HL-60 (cell line): ENCODE measurements at regions not wholly inside any gene's neighbourhood (a gene's known extent, or its start where the extent isn't known, plus 50 kb on each side); places are given as distances from the start of the nearest gene placed in this dataset.

Source experiments
- DNase-seq, 2 experiments: peaks; one replicate each; pipeline ENCODE4 v3.0.0-alpha.2; 2010 to 2020; ENCODE audit warnings: low read depth in 1 of 2, low spot score in 1 of 2
- H3K27ac ChIP-seq: fragments of 250-450 bp; sonication (Bioruptor Pico); replicated peaks from 2 replicates; pipeline ENCODE4 v1.5.1; 2020; ENCODE audit warnings: mild to moderate bottlenecking, moderate library complexity
- H3K27me3 ChIP-seq: fragments of 250-450 bp; sonication (Bioruptor Pico); 2 replicates; pipeline ENCODE4 v1.5.1; 2021; ENCODE audit warnings: mild to moderate bottlenecking, moderate library complexity; ENCODE audit not compliant: insufficient read depth, poor library complexity, severe bottlenecking
- H3K4me3 ChIP-seq: replicated peaks from 2 replicates; pipeline ENCODE4 v1.5.1; 2011; ENCODE audit warnings: mild to moderate bottlenecking, control low read depth, low read length; ENCODE audit not compliant: insufficient read depth
- GABPA ChIP-seq: IDR thresholded peaks from 2 replicates; pipeline ENCODE4 v1.6.1; 2012; ENCODE audit warnings: low read depth
- POLR2AphosphoS5 ChIP-seq: IDR thresholded peaks from 2 replicates; pipeline ENCODE4 v1.6.1; 2012; ENCODE audit warnings: low read depth
- SPI1 ChIP-seq: IDR thresholded peaks from 2 replicates; pipeline ENCODE4 v1.6.1; 2012; ENCODE audit warnings: low read depth, mild to moderate bottlenecking, borderline replicate concordance
- TF ChIP-seq, protein P1 (sequence below): IDR thresholded peaks from one replicate; pipeline ENCODE4 v1.5.1; 2011; ENCODE audit warnings: low read length, control low read depth, inconsistent platforms; ENCODE audit not compliant: insufficient read depth
- TF ChIP-seq, protein P2 (sequence below): IDR thresholded peaks from 2 replicates; pipeline ENCODE4 v1.6.1; 2012; ENCODE audit warnings: low read depth; ENCODE audit not compliant: insufficient replicate concordance

DNA sequence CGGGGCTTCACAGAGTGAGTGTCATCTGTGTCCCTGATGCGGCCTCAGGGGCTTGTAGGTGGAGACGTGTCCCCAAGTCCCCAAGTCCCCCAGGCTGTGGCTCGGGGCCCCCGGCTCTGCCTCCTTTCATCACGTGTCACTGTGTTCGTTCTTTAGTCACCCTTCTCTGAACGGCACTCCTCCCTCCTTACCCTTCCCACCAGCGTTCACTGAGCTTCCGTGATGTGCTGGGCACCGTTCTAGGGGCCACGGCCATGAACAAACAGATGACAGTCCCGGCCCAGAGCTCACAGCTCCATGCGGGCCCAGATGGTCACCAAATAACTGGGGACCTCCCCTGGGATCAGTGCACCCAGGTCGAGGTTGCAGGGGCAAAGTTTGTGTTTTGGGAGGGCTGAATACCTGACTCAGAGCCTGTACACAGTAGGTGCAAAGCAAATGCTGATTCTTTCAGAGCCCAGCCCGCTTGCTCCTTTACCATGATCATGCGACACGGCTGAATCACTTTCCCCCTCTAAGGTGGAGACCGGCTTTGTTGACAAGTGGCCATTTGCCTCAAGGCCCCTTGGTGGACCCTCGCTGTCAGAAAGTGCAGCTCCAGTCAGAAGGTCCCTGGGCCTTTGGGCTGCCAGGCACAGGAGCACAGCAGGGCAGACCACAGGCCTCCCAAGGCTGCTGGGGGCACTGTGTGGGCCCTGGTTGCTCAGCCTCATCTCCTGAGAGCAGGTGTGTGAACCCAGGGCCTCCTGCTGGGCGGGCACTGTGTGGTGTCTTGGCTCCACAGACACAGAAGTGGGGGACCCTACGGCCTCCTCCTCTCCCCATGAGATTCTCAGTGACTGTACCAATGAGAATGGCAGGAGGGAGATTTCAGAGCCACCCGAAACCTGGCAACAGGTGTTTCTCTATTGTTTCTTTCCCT lies 592.5 kb downstream of the PTPRU start:
- TF ChIP-seq GABPA, result no peak
- no peak for TF ChIP-seq POLR2AphosphoS5
- TF ChIP-seq, protein P1, sequence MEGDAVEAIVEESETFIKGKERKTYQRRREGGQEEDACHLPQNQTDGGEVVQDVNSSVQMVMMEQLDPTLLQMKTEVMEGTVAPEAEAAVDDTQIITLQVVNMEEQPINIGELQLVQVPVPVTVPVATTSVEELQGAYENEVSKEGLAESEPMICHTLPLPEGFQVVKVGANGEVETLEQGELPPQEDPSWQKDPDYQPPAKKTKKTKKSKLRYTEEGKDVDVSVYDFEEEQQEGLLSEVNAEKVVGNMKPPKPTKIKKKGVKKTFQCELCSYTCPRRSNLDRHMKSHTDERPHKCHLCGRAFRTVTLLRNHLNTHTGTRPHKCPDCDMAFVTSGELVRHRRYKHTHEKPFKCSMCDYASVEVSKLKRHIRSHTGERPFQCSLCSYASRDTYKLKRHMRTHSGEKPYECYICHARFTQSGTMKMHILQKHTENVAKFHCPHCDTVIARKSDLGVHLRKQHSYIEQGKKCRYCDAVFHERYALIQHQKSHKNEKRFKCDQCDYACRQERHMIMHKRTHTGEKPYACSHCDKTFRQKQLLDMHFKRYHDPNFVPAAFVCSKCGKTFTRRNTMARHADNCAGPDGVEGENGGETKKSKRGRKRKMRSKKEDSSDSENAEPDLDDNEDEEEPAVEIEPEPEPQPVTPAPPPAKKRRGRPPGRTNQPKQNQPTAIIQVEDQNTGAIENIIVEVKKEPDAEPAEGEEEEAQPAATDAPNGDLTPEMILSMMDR, result no peak
- TF ChIP-seq SPI1, result no peak
- TF ChIP-seq, protein P2, sequence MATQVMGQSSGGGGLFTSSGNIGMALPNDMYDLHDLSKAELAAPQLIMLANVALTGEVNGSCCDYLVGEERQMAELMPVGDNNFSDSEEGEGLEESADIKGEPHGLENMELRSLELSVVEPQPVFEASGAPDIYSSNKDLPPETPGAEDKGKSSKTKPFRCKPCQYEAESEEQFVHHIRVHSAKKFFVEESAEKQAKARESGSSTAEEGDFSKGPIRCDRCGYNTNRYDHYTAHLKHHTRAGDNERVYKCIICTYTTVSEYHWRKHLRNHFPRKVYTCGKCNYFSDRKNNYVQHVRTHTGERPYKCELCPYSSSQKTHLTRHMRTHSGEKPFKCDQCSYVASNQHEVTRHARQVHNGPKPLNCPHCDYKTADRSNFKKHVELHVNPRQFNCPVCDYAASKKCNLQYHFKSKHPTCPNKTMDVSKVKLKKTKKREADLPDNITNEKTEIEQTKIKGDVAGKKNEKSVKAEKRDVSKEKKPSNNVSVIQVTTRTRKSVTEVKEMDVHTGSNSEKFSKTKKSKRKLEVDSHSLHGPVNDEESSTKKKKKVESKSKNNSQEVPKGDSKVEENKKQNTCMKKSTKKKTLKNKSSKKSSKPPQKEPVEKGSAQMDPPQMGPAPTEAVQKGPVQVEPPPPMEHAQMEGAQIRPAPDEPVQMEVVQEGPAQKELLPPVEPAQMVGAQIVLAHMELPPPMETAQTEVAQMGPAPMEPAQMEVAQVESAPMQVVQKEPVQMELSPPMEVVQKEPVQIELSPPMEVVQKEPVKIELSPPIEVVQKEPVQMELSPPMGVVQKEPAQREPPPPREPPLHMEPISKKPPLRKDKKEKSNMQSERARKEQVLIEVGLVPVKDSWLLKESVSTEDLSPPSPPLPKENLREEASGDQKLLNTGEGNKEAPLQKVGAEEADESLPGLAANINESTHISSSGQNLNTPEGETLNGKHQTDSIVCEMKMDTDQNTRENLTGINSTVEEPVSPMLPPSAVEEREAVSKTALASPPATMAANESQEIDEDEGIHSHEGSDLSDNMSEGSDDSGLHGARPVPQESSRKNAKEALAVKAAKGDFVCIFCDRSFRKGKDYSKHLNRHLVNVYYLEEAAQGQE, result no peak
- H3K4me3 ChIP-seq, result no peak overlapping the region
- H3K27me3 ChIP-seq, result no peaks in the 10 kb centered on the region
- no peak overlapping the region for H3K27ac ChIP-seq
- no peak for DNase-seq

DNA sequence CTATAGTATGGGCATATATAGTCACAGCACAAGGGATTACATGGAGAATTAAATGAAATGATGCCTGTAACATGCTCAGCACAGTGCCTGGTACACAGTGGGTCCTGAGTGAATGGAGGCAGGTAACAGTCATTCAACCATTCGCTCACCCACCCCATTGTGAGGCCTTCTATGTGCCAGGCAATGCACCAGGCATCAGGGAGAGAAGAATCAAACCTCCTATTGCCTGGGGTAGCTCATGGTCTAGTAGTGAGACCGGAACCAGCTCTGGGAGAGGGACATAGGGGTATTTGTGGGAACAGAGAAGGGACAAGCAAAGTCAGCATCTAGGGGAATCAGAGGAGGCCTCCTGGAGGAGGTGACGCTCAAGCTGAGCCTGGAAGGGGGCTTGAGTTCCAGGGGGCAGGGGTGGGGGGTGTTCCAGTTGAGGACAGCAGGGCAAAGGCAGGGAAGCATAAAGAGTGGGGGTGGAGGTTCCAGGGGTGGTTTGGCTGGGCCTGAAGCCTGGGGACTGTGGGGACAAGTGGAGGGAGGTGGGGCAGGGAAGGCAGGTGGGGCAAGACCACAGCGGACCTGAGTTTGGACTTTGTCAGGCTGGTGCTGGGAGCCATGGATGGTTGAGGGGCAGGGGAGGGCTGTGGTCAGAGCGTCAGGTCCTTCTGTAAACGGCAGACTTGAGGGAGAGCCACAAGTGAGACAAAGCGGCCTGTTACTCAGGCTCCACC lies 591.6 kb downstream of the PTPRU start:
- Histone ChIP-seq H3K27me3 (no peaks in the 10 kb centered on the region), H3K27ac (no peak overlapping the region), H3K4me3 (no peak overlapping the region)
- TF ChIP-seq POLR2AphosphoS5 (no peak), SPI1 (no peak), GABPA (no peak)
- TF ChIP-seq, protein P2, result no peak
- TF ChIP-seq, protein P1, result no peak
- no peak for DNase-seq

DNA sequence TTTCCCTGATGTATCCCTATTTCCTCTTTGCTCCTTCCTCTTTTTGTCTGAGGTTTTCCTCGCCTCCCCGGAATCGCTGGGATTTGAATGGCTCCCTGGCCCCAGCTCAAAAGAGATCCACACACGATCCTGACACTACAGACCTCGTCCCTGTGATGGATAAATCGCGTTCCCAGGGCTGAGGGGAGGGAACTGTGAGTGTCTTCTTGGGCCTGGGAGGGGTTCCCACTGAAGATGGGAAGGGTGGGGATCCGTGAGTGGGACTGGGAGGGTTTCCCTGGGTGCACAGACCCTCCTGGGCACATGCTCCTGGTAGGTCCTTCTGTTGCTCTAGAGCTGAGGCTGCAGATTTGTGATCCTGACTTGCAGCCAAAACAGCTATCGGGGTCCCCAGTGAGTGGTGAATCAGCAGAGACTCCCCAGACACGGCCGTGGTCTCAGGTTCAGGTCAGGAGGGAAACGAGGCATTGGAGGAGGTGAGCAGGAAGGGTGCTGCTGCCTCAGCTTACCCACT lies 591.0 kb downstream of the PTPRU start:
- no peak overlapping the region for H3K4me3 ChIP-seq
- no peaks in the 10 kb centered on the region for H3K27me3 ChIP-seq
- no peak for TF ChIP-seq SPI1
- TF ChIP-seq, protein P2, result no peak
- DNase-seq, result no peak
- no peak overlapping the region for H3K27ac ChIP-seq
